RWPE1 (cell line): ENCODE measurements at regions not wholly inside any gene's neighbourhood (a gene's known extent, or its start where the extent isn't known, plus 50 kb on each side); places are given as distances from the start of the nearest gene placed in this dataset.

Experiments used
- CTCF ChIA-PET: fragments of 350-600 bp; sonication (Branson Sonifier 250); formaldehyde crosslinking; extraction: SDS; loops from one replicate; lab custom pipeline; 2021; lab: Yijun Ruan, JAX
- POLR2A ChIA-PET: fragments of 400-600 bp; formaldehyde crosslinking; extraction: SDS; loops from one replicate; lab custom pipeline; 2020; ENCODE audit warnings: antibody characterized with exemption; ENCODE audit not compliant: low non-redundant PET; lab: Yijun Ruan, JAX
- DNase-seq: peaks from one replicate; pipeline ENCODE4 v3.0.0; 2012; ENCODE audit warnings: low spot score
- H3K27ac ChIP-seq: fragments of 450-650 bp; 2 replicates; pipeline ENCODE4 v1.5.1; 2017
- CTCF ChIP-seq: fragments of 450-650 bp; conservative IDR thresholded peaks from 2 replicates; pipeline ENCODE4 v1.5.1; 2017; ENCODE audit warnings: low read depth, mild to moderate bottlenecking

DNA sequence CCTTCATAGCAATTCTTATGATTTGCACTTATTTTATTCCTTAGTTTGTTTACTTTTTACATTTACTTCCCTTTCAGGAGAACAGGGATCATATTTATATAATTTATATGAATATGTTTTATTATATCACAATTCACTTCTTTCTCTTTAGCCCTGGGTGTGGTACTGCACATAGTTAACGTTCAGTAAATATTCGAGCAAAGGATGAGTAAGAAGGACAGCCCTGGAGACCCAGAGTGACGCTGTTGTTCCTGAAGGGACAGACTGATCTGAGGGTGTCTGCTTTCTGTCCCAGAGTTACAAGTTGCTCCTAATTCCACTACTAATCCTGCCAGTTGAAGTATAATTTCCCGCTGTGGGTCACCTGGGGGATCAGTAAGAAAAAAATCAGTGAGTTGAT lies 366.1 kb downstream of the DMRT2 start:
- CTCF ChIA-PET = interaction anchor here (0.5 kb wide), 1 partner anchor 526 kb away, joined by 3 read pairs; no protein-coding TSS in a partner anchor
- DNase-seq = no peak
- TF ChIP-seq CTCF = no peak
- no peak overlapping the region for H3K27ac ChIP-seq
- POLR2A ChIA-PET = no interaction called here

DNA sequence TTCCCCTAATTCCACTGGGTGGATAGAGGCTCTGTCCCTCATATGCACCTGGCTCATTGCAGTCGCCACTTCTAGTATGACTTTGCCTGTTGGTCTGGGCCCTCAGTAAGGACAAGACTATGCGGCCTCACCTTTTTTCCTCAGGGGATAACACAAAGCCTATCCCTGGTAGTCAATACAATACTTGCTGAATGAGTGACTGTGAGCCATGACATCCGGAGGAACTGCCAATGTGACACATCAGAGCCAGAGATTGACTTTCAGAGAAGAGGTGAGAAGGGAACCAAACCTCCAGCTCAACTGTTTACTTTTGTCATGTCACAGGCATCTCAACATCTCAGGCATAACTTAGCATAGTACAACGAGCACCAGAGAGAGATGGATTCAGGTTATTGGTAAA lies 371.3 kb downstream of the DMRT2 start:
- no peak overlapping the region for H3K27ac ChIP-seq
- TF ChIP-seq CTCF = no peak
- DNase-seq = no peak
- CTCF ChIA-PET = no interaction called here
- POLR2A ChIA-PET = no interaction called here

GRCh38 chr9:1427875-1428274 lies 377.7 kb downstream of the DMRT2 start:
- H3K27ac ChIP-seq = no peak overlapping the region
- no peak for DNase-seq
- POLR2A ChIA-PET = no interaction called here
- CTCF ChIA-PET = no interaction called here
- TF ChIP-seq CTCF = no peak

- no peak overlapping the region for H3K27ac ChIP-seq
- no peak for DNase-seq
- TF ChIP-seq CTCF = no peak
- ChIA-PET POLR2A (no interaction called here), CTCF (no interaction called here)
Measured at GRCh38 chr9:1429297-1429696, 379.1 kb downstream of the DMRT2 start.

- ChIA-PET POLR2A (no interaction called here), CTCF (no interaction called here)
- no peak overlapping the region for H3K27ac ChIP-seq
- TF ChIP-seq CTCF = no peak
- DNase-seq = no peak
Measured at GRCh38 chr9:1431461-1431860, 381.3 kb downstream of the DMRT2 start.

GRCh38 chr9:1434052-1434767 lies 384.1 kb downstream of the DMRT2 start:
- 0 out of 2 replicates have a peak, but pooled peaks have one; percentile 11 for TF ChIP-seq CTCF
- POLR2A ChIA-PET = no interaction called here
- H3K27ac ChIP-seq = no peak overlapping the region
- DNase-seq = peak; percentile 12
- CTCF ChIA-PET = no interaction called here
